ENCODE measurements at regions not wholly inside any gene's neighbourhood (a gene's known extent, or its start where the extent isn't known, plus 50 kb on each side); places are given as distances from the start of the nearest gene placed in this dataset.

- DNase-seq (ENCODE audit: low read depth), result no peak
- no peak for TF ChIP-seq CTCF (conservative IDR thresholded peaks at IDR 0.05; ENCODE audit: control insufficient read depth, insufficient read depth, low read depth, low read length)
Observed at GRCh38 chr10:10956681-10957542, 60.8 kb upstream of the CELF2 start.

GRCh38 chr10:10958041-10958440 lies 59.6 kb upstream of the CELF2 start:
- no peak for TF ChIP-seq CTCF (conservative IDR thresholded peaks at IDR 0.05; ENCODE audit: control insufficient read depth, insufficient read depth, low read depth, low read length)
- no peak overlapping the region for H3K4me3 ChIP-seq (ENCODE audit: control insufficient read depth, low read depth, low read length)
- DNase-seq (ENCODE audit: low read depth), result no peak

More at GRCh38 chr10:10956681-10957542, 60.8 kb upstream of the CELF2 start:
- no peak overlapping the region for H3K4me3 ChIP-seq (ENCODE audit: control insufficient read depth, low read depth, low read length)

- H3K4me3 ChIP-seq (ENCODE audit: control insufficient read depth, low read depth, low read length), result no peak overlapping the region
- no peak for TF ChIP-seq CTCF (conservative IDR thresholded peaks at IDR 0.05; ENCODE audit: control insufficient read depth, insufficient read depth, low read depth, low read length)
- DNase-seq (ENCODE audit: low read depth), result no peak
Observed at GRCh38 chr10:10959666-10960065, 58.0 kb upstream of the CELF2 start.

- H3K4me3 ChIP-seq (ENCODE audit: control insufficient read depth, low read depth, low read length), result no peak overlapping the region
- no peak for TF ChIP-seq CTCF (conservative IDR thresholded peaks at IDR 0.05; ENCODE audit: control insufficient read depth, insufficient read depth, low read depth, low read length)
- no peak for DNase-seq (ENCODE audit: low read depth)
Observed at GRCh38 chr10:10960534-10960933, 57.1 kb upstream of the CELF2 start.

- TF ChIP-seq CTCF (conservative IDR thresholded peaks at IDR 0.05; ENCODE audit: control insufficient read depth, insufficient read depth, low read depth, low read length), result no peak
- H3K4me3 ChIP-seq (ENCODE audit: control insufficient read depth, low read depth, low read length), result no peak overlapping the region
- no peak for DNase-seq (ENCODE audit: low read depth)
Observed at GRCh38 chr10:10961072-10961471, 56.6 kb upstream of the CELF2 start.

- DNase-seq (ENCODE audit: low read depth), result no peak
- H3K4me3 ChIP-seq (ENCODE audit: control insufficient read depth, low read depth, low read length), result no peak overlapping the region
- no peak for TF ChIP-seq CTCF (conservative IDR thresholded peaks at IDR 0.05; ENCODE audit: control insufficient read depth, insufficient read depth, low read depth, low read length)
Observed at GRCh38 chr10:10967029-10967428, 50.6 kb upstream of the CELF2 start.
